ENCODE measurements at regions not wholly inside any gene's neighbourhood (a gene's known extent, or its start where the extent isn't known, plus 50 kb on each side); places are given as distances from the start of the nearest gene placed in this dataset.

- DNase-seq (ENCODE audit: extremely low read depth, low read depth) = no peak
- TF ChIP-seq CTCF (IDR thresholded peaks at IDR 0.05; ENCODE audit: low read depth, low read length) = no peak
Observed at GRCh38 chr16:79747688-79748087, 147.2 kb upstream of the MAF start.

GRCh38 chr16:79740252-79740651, 139.7 kb upstream of the MAF start:
- no peak for TF ChIP-seq CTCF (IDR thresholded peaks at IDR 0.05; ENCODE audit: low read depth, low read length)
- DNase-seq (ENCODE audit: extremely low read depth, low read depth) = no peak

- no peak for TF ChIP-seq CTCF (IDR thresholded peaks at IDR 0.05; ENCODE audit: low read depth, low read length)
- no peak for DNase-seq (ENCODE audit: extremely low read depth, low read depth)
Observed at GRCh38 chr16:79735271-79735670, 134.7 kb upstream of the MAF start.

GRCh38 chr16:79734721-79735120, 134.2 kb upstream of the MAF start:
- DNase-seq (ENCODE audit: extremely low read depth, low read depth) = no peak
- TF ChIP-seq CTCF (IDR thresholded peaks at IDR 0.05; ENCODE audit: low read depth, low read length) = no peak

- no peak for DNase-seq (ENCODE audit: extremely low read depth, low read depth)
Observed at GRCh38 chr16:79728923-79729240, 128.3 kb upstream of the MAF start.

GRCh38 chr16:79728048-79728922, 127.7 kb upstream of the MAF start:
- DNase-seq (ENCODE audit: extremely low read depth, low read depth) = no peak
- no peak for TF ChIP-seq CTCF (IDR thresholded peaks at IDR 0.05; ENCODE audit: low read depth, low read length)

More at GRCh38 chr16:79728923-79729240, 128.3 kb upstream of the MAF start:
- TF ChIP-seq CTCF (IDR thresholded peaks at IDR 0.05; ENCODE audit: low read depth, low read length) = no peak

- DNase-seq (ENCODE audit: extremely low read depth, low read depth) = no peak
- no peak for TF ChIP-seq CTCF (IDR thresholded peaks at IDR 0.05; ENCODE audit: low read depth, low read length)
Observed at GRCh38 chr16:79726902-79727301, 126.4 kb upstream of the MAF start.
